ENCODE measurements at regions not wholly inside any gene's neighbourhood (a gene's known extent, or its start where the extent isn't known, plus 50 kb on each side); places are given as distances from the start of the nearest gene placed in this dataset.

- TF ChIP-seq CTCF (IDR thresholded peaks at IDR 0.05 in 8 of 11, conservative IDR thresholded peaks at IDR 0.05 in 3 of 11) (no peak), POLR2AphosphoS5 (IDR thresholded peaks at IDR 0.05) (no peak), POLR2A (IDR thresholded peaks at IDR 0.05) (no peak)
Measured at GRCh38 chr5:89596821-89597220, 713.8 kb upstream of the MEF2C start.

Measured in spleen (tissue), 7 donors.